ENCODE measurements at regions not wholly inside any gene's neighbourhood (a gene's known extent, or its start where the extent isn't known, plus 50 kb on each side); places are given as distances from the start of the nearest gene placed in this dataset.

DNA sequence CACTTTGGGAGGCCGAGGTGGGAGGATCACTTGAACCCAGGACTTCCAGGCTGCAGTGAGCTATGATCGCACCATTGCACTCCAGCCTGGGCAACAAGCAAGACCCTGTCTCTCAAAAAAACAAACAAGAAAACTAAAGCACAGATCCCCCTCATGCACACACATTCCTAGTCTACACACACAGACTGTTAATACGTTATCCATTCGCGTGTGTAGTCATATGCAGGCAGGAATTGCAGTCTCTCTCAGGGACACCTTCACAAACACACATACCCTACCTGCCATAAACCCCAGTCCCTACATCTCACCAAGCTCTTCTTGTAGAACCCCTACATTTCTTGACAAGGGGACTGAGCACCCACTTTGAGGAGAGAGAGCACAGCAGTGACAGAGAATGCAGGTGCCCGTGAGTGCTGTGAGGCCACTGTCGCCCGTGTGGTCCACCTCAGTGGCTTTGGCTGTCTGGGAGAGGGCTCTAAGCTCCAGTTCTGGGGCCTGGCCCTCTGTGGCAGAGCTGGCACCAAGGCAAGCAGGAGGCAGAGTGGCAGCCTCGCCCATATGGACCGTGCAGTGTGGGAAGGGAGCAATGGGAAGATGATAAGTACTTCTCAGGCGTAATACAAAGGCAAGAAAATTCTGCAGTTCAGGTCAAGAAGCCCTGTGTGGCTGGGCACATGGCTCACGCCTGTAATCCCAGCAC lies 59.0 kb upstream of the RPH3AL start:
- TF ChIP-seq TAF1 (IDR thresholded peaks at IDR 0.05; ENCODE audit: borderline replicate concordance, insufficient read depth, low read length) (no peak), POLR2AphosphoS5 (IDR thresholded peaks at IDR 0.05; ENCODE audit: low read depth, low read length) (no peak), SIN3A (IDR thresholded peaks at IDR 0.05; ENCODE audit: borderline replicate concordance, insufficient read depth, low read length) (no peak), FOXP2 (optimal IDR thresholded peaks at IDR 0.05; ENCODE audit: borderline replicate concordance, extremely low read depth, extremely low read length, insufficient read depth) (no peak)
- TF ChIP-seq, protein P1, sequence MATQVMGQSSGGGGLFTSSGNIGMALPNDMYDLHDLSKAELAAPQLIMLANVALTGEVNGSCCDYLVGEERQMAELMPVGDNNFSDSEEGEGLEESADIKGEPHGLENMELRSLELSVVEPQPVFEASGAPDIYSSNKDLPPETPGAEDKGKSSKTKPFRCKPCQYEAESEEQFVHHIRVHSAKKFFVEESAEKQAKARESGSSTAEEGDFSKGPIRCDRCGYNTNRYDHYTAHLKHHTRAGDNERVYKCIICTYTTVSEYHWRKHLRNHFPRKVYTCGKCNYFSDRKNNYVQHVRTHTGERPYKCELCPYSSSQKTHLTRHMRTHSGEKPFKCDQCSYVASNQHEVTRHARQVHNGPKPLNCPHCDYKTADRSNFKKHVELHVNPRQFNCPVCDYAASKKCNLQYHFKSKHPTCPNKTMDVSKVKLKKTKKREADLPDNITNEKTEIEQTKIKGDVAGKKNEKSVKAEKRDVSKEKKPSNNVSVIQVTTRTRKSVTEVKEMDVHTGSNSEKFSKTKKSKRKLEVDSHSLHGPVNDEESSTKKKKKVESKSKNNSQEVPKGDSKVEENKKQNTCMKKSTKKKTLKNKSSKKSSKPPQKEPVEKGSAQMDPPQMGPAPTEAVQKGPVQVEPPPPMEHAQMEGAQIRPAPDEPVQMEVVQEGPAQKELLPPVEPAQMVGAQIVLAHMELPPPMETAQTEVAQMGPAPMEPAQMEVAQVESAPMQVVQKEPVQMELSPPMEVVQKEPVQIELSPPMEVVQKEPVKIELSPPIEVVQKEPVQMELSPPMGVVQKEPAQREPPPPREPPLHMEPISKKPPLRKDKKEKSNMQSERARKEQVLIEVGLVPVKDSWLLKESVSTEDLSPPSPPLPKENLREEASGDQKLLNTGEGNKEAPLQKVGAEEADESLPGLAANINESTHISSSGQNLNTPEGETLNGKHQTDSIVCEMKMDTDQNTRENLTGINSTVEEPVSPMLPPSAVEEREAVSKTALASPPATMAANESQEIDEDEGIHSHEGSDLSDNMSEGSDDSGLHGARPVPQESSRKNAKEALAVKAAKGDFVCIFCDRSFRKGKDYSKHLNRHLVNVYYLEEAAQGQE (IDR thresholded peaks at IDR 0.05; ENCODE audit: insufficient read depth in 1 of 2, low read depth in 2 of 2, low read length in 2 of 2), result no peak
